Activated CD8-positive, alpha-beta T cell treated with anti-CD3 and anti-CD28 coated beads for 36 hours (primary cell): ENCODE measurements at regions not wholly inside any gene's neighbourhood (a gene's known extent, or its start where the extent isn't known, plus 50 kb on each side); places are given as distances from the start of the nearest gene placed in this dataset.

Source experiments
- ATAC-seq: fragments of 200-7000 bp; cut with Tn5 transposase; one replicate; pipeline ENCODE4 v1.10.0; 2021; ENCODE audit warnings: mild to moderate bottlenecking, moderate library complexity
- CTCF ChIA-PET: fragments of 350-600 bp; sonication (Branson Sonifier 250); formaldehyde crosslinking; loops from one replicate; lab custom pipeline; 2021; ENCODE audit warnings: antibody characterized with exemption; lab: Charles Lee
- POLR2A ChIA-PET: fragments of 350-600 bp; sonication (Branson Sonifier 250); formaldehyde crosslinking; loops from one replicate; lab custom pipeline; 2021; ENCODE audit warnings: antibody characterized with exemption; lab: Charles Lee
- DNase-seq: peaks from one replicate; pipeline ENCODE4 v3.0.0-alpha.2; 2020
- H3K27ac Mint-ChIP-seq: one replicate; pipeline ENCODE4 v1.8.0; 2021; ENCODE audit warnings: mild to moderate bottlenecking, mixed read lengths
- H3K27me3 Mint-ChIP-seq: one replicate; pipeline ENCODE4 v1.8.0; 2021; ENCODE audit warnings: mixed read lengths
- H3K36me3 Mint-ChIP-seq: one replicate; pipeline ENCODE4 v1.8.0; 2021; ENCODE audit warnings: low read depth, mixed read lengths
- H3K4me1 Mint-ChIP-seq: one replicate; pipeline ENCODE4 v1.8.0; 2021; ENCODE audit warnings: low read depth, mixed read lengths
- H3K4me3 Mint-ChIP-seq: one replicate; pipeline ENCODE4 v1.8.0; 2021; ENCODE audit warnings: mild to moderate bottlenecking, moderate library complexity, mixed read lengths
- H3K9me3 Mint-ChIP-seq: one replicate; pipeline ENCODE4 v1.8.0; 2021; ENCODE audit warnings: mixed read lengths
- intact Hi-C: fragments of 100-400 bp; cut with micrococcal nuclease; formaldehyde crosslinking; loops from one replicate; pipeline ENCODE4 v1.10.0; 2022
- TF ChIP-seq, protein P1 (sequence below): fragments of 200-600 bp; IDR thresholded peaks from one replicate; pipeline ENCODE4 v1.8.0; 2022; ENCODE audit warnings: antibody characterized with exemption, mild to moderate bottlenecking

DNA sequence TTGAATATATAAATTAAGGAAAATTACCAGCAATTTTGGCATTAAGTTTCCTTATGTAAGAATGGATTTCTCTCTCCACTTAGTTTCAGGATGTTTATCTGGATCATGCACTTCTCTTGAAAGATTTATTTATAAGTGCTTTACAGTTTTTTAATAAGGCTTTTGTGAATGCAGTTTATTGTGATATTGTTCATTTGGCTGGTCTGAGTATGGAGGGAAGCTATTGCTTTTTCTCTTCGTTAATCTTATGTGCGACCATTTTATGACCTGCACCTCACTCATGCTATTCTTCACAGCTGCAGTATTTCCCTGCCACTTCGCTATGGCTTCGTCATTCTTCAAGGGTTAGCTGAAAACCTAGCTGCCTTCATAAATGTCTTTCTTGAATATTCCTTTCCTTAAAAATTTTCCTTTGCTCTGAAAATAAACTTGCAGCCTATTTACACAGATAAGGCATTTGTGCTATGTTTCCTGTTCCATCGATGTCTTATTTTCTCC is 233.4 kb downstream of the SOCS6 start:
- CTCF ChIA-PET: no interaction called here
- TF ChIP-seq, protein P1, sequence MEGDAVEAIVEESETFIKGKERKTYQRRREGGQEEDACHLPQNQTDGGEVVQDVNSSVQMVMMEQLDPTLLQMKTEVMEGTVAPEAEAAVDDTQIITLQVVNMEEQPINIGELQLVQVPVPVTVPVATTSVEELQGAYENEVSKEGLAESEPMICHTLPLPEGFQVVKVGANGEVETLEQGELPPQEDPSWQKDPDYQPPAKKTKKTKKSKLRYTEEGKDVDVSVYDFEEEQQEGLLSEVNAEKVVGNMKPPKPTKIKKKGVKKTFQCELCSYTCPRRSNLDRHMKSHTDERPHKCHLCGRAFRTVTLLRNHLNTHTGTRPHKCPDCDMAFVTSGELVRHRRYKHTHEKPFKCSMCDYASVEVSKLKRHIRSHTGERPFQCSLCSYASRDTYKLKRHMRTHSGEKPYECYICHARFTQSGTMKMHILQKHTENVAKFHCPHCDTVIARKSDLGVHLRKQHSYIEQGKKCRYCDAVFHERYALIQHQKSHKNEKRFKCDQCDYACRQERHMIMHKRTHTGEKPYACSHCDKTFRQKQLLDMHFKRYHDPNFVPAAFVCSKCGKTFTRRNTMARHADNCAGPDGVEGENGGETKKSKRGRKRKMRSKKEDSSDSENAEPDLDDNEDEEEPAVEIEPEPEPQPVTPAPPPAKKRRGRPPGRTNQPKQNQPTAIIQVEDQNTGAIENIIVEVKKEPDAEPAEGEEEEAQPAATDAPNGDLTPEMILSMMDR: no peak
- DNase-seq (no peak), ATAC-seq (no peak)
- Mint-ChIP-seq H3K4me3 (no peak overlapping the region), H3K4me1 (no peaks in the 10 kb centered on the region), H3K27me3 (no peaks in the 10 kb centered on the region), H3K27ac (no peak overlapping the region), H3K36me3 (no peaks in the 10 kb centered on the region), H3K9me3 (peaks cover 2% of the 10 kb centered on the region)
- POLR2A ChIA-PET: no interaction called here
- intact Hi-C loops: no loop called here

DNA sequence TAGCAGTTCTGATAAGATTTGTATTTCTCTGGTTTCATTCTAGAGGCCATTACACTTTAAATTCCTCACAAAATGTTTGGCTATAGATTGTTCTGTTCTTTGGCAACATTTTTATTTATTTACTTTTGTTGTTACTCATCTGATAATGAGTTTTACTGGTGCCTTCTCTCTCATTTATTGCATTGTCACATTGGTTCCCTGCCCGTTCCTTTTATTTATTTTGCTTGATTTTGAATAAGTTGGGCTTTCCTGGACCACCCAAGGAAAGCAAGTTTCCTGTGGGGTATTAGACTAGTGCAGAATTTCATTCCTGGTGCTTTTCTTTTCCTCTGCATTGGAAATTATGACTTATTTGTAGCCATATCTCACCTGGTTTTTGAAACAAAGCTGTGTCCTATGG is 232.0 kb downstream of the SOCS6 start:
- intact Hi-C loops: no loop called here
- TF ChIP-seq, protein P1: no peak
- Mint-ChIP-seq H3K9me3 (no peaks in the 10 kb centered on the region), H3K4me1 (no peaks in the 10 kb centered on the region), H3K36me3 (no peaks in the 10 kb centered on the region), H3K4me3 (no peak overlapping the region), H3K27ac (no peak overlapping the region), H3K27me3 (no peaks in the 10 kb centered on the region)
- ChIA-PET CTCF (no interaction called here), POLR2A (no interaction called here)
- DNase-seq (no peak), ATAC-seq (no peak)

DNA sequence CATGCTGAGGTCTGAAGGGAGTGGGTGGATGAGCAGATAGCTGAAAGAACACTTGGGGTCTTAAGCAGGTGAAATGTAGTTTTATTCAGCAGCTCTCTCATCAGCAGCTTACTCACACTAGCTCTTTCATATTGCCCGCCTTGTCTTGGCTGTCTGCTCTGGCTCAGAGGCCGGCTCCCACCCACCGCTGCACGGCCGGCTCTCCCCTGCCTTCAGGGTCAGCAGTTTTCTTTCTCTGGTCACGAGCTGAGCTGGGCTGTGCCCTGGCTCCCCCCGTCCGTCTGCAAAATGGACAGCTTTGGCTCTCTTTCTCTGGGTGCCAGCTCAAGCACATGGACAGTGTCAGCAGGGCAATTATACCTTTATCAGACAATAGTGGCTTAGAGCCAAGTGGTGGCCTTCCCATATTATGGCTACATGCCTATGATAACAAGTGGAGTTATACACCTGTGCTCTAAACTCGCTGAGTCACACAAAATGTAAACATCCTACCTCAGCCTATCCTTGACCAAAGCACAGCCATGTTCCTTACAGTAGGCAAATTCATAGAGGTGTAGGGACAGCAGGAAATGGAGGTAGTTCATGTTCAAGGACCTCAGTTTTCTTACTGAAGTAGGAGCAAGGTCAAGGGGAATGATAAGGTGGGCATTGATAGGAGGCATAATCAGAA is 224.8 kb downstream of the SOCS6 start:
- Mint-ChIP-seq H3K27me3 (no peaks in the 10 kb centered on the region), H3K4me3 (no peak overlapping the region), H3K36me3 (no peaks in the 10 kb centered on the region), H3K9me3 (no peaks in the 10 kb centered on the region), H3K4me1 (no peaks in the 10 kb centered on the region), H3K27ac (no peak overlapping the region)
- ChIA-PET POLR2A (no interaction called here), CTCF (interaction anchor here (1.0 kb wide), 1 partner anchor 23 kb away, joined by 4 read pairs; no protein-coding TSS in a partner anchor)
- ATAC-seq (no peak), DNase-seq (no peak)
- TF ChIP-seq, protein P1: no peak
- intact Hi-C loops: no loop called here

DNA sequence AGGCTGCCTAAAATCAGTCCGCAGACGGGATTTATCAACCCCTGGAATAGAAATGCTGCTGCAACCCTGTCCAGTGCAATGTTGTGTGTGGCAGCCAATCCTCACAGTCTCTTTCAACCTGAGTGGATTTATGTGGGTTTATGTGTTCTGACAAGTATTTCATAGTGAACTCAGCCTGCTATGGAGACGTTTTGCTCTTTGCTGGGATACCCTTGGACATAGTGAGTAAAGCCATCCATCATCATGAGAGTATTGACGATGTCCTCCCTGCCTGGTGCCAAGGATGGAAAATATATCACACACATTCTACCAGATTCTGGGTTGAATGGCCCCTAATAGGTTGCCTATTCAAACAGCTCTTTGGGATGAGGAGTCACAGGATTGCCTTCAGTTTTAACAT is 219.1 kb downstream of the SOCS6 start:
- Mint-ChIP-seq H3K4me1 (no peaks in the 10 kb centered on the region), H3K4me3 (no peak overlapping the region), H3K36me3 (no peaks in the 10 kb centered on the region), H3K27me3 (no peaks in the 10 kb centered on the region), H3K9me3 (no peaks in the 10 kb centered on the region), H3K27ac (no peak overlapping the region)
- TF ChIP-seq, protein P1: no peak
- POLR2A ChIA-PET: interaction anchor here (1.1 kb wide), 1 partner anchor 8 kb away, joined by 3 read pairs; no protein-coding TSS in a partner anchor
- CTCF ChIA-PET: interaction anchor here (0.6 to 3.7 kb wide), 2 partner anchors 17 to 126 kb away, joined by 3 to 20 read pairs; no protein-coding TSS in a partner anchor
- no peak for ATAC-seq
- no peak for DNase-seq
- intact Hi-C loops: no loop called here

DNA sequence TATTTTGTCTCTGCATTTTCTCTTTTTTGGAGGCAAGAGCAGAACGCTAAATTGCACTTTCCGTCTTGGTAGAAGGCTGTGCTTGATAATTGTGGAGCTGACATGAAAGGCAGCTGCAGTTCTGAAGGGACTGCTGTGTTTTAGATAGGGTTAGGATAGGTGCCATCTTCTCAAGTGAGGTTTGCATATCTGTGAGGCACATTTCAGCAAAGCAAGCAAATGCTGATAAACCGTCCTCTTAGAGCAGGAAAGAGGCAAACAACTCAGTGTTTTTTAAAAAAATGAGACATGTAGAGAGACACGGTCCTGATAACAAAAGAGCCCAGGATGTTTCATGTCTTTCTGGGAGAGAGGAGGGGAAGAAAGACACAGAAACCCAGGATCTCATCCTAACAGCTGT is 217.7 kb downstream of the SOCS6 start:
- no peaks in the 10 kb centered on the region for H3K36me3 Mint-ChIP-seq

More for the DNA sequence above, 217.7 kb downstream of the SOCS6 start:
- no peak for ATAC-seq
- TF ChIP-seq, protein P1: no peak
- no peaks in the 10 kb centered on the region for H3K27me3 Mint-ChIP-seq
- CTCF ChIA-PET: interaction anchor here (1.0 to 1.3 kb wide), 4 partner anchors 14 to 209 kb away, joined by 3 to 4 read pairs (median 3); no protein-coding TSS in a partner anchor
- DNase-seq: no peak
- no peak overlapping the region for H3K27ac Mint-ChIP-seq
- no peaks in the 10 kb centered on the region for H3K9me3 Mint-ChIP-seq
- POLR2A ChIA-PET: no interaction called here
- intact Hi-C loops: no loop called here
- no peaks in the 10 kb centered on the region for H3K4me1 Mint-ChIP-seq
- H3K4me3 Mint-ChIP-seq: no peak overlapping the region
